ENCODE measurements at regions not wholly inside any gene's neighbourhood (a gene's known extent, or its start where the extent isn't known, plus 50 kb on each side); places are given as distances from the start of the nearest gene placed in this dataset.

DNA sequence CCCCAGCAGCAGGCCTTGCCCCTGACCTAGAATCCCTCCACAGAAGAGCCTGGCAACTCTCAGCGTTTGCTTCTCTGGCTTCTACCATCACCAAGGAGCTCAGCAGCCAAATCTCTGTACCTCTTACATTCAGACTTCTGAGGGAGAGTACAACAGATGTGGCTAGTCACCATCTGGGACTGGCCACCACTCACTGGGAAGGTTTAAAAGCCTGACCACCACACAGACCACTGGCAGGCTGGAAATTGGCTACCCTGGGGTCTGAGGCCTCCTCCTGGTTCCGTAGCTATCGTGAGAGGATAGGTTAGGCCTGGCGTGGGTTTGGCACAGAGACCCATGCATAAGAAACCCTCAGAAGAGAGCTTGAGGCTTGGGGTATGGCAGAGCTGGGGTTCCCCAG lies 478.5 kb upstream of the CADM1 start:
- TF ChIP-seq, protein P1, sequence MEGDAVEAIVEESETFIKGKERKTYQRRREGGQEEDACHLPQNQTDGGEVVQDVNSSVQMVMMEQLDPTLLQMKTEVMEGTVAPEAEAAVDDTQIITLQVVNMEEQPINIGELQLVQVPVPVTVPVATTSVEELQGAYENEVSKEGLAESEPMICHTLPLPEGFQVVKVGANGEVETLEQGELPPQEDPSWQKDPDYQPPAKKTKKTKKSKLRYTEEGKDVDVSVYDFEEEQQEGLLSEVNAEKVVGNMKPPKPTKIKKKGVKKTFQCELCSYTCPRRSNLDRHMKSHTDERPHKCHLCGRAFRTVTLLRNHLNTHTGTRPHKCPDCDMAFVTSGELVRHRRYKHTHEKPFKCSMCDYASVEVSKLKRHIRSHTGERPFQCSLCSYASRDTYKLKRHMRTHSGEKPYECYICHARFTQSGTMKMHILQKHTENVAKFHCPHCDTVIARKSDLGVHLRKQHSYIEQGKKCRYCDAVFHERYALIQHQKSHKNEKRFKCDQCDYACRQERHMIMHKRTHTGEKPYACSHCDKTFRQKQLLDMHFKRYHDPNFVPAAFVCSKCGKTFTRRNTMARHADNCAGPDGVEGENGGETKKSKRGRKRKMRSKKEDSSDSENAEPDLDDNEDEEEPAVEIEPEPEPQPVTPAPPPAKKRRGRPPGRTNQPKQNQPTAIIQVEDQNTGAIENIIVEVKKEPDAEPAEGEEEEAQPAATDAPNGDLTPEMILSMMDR (conservative IDR thresholded peaks at IDR 0.05 in 1 of 2, IDR thresholded peaks at IDR 0.05 in 1 of 2; ENCODE audit: extremely low read depth in 1 of 2, insufficient read depth in 1 of 2, low read depth in 1 of 2, low read length in 2 of 2): no peak
- TF ChIP-seq EZH2 (IDR thresholded peaks at IDR 0.05; ENCODE audit: borderline replicate concordance, low read length): no peak

Measured in mammary epithelial cell (primary cell).